ENCODE measurements at regions not wholly inside any gene's neighbourhood (a gene's known extent, or its start where the extent isn't known, plus 50 kb on each side); places are given as distances from the start of the nearest gene placed in this dataset.

- TF ChIP-seq POLR2A (IDR thresholded peaks at IDR 0.05; ENCODE audit: low read length) (no peak), CTCF (IDR thresholded peaks at IDR 0.05) (no peak), SREBF2 (IDR thresholded peaks at IDR 0.05) (no peak), HOXA7 (CRISPR knock-in tag; IDR thresholded peaks at IDR 0.05) (no peak), JUNB (IDR thresholded peaks at IDR 0.05) (no peak), USF2 (IDR thresholded peaks at IDR 0.05) (no peak), CEBPB (IDR thresholded peaks at IDR 0.05) (no peak), SMC3 (IDR thresholded peaks at IDR 0.05) (no peak), REST (IDR thresholded peaks at IDR 0.05) (no peak), MAX (IDR thresholded peaks at IDR 0.05) (no peak), EP300 (IDR thresholded peaks at IDR 0.05) (no peak), MAFK (IDR thresholded peaks at IDR 0.05; ENCODE audit: partially characterized antibody) (no peak), CBX2 (IDR thresholded peaks at IDR 0.05; ENCODE audit: borderline replicate concordance, low read depth) (no peak), RAD21 (conservative IDR thresholded peaks at IDR 0.05 in 1 of 2, IDR thresholded peaks at IDR 0.05 in 1 of 2) (no peak)
These were observed 382.7 kb downstream of the SOX9 start for GRCh38 chr17:72503556-72503955.
